ENCODE measurements at regions not wholly inside any gene's neighbourhood (a gene's known extent, or its start where the extent isn't known, plus 50 kb on each side); places are given as distances from the start of the nearest gene placed in this dataset.

DNA sequence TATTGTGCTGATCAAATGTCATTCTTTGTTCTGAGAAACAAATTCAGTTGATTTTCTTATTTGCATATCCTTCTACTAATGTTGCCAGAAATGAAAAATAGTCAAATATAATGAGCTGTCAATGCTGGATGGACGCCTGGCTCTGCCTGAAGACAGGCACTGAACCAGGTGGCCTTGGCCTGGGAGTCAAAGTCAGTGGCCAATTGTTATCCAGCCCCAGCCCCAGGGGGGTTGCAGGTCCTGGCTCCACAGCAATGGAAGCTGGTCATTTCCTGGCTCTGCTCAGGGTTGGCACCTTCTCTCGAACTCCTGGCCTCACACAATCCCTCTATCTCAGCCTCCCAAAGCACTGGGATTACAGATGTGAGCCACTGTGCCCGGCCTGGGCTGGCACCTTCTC lies 176.8 kb upstream of the GLI2 start:
- ChIA-PET POLR2A (interaction anchor here (0.7 to 2.6 kb wide), 7 partner anchors 13 to 516 kb away, joined by 3 to 23 read pairs (median 9); no protein-coding TSS in a partner anchor), CTCF (interaction anchor here (1.6 kb wide), 1 partner anchor 246 kb away, joined by 4 read pairs; no protein-coding TSS in a partner anchor)
- DNase-seq (ENCODE audit: low read depth, low spot score), result no peak
- H3K27me3 ChIP-seq (ENCODE audit: control insufficient read depth, insufficient read depth, low read length), result peaks cover 8% of the 10 kb centered on the region
- TF ChIP-seq, protein P1, sequence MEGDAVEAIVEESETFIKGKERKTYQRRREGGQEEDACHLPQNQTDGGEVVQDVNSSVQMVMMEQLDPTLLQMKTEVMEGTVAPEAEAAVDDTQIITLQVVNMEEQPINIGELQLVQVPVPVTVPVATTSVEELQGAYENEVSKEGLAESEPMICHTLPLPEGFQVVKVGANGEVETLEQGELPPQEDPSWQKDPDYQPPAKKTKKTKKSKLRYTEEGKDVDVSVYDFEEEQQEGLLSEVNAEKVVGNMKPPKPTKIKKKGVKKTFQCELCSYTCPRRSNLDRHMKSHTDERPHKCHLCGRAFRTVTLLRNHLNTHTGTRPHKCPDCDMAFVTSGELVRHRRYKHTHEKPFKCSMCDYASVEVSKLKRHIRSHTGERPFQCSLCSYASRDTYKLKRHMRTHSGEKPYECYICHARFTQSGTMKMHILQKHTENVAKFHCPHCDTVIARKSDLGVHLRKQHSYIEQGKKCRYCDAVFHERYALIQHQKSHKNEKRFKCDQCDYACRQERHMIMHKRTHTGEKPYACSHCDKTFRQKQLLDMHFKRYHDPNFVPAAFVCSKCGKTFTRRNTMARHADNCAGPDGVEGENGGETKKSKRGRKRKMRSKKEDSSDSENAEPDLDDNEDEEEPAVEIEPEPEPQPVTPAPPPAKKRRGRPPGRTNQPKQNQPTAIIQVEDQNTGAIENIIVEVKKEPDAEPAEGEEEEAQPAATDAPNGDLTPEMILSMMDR (IDR thresholded peaks at IDR 0.05; ENCODE audit: low read depth, low read length), result no peak
- H3K27ac ChIP-seq (ENCODE audit: low read depth, low read length), result peak overlapping the region; percentile 90
- H3K9me3 ChIP-seq (ENCODE audit: control insufficient read depth, insufficient read depth, low read length), result no peaks in the 10 kb centered on the region
- H3K4me3 ChIP-seq (ENCODE audit: low read depth, low read length), result no peak overlapping the region

DNA sequence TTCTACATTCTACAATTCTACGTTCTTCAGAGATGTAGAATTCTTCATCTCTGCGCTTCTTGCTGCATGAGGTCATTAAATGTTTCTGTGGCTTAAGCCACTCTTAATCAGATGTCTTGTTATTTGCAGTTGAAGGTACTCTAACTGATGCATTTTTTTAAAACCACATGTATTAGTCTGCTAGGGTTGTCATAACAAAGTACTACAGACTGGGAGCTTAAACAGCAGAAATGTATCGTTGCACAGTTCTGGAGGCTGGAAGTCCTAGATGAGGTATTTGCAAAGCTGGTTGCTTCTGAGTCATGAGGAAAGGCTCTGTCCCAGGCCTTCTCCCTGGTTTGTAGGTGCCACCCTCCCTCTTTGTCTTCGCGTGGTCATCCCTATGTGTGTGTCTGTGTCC lies 176.3 kb upstream of the GLI2 start:
- Histone ChIP-seq H3K27me3 (ENCODE audit: control insufficient read depth, insufficient read depth, low read length) (peaks cover 9% of the 10 kb centered on the region), H3K4me3 (ENCODE audit: low read depth, low read length) (no peak overlapping the region), H3K27ac (ENCODE audit: low read depth, low read length) (peak overlapping the region; percentile 95), H3K9me3 (ENCODE audit: control insufficient read depth, insufficient read depth, low read length) (no peaks in the 10 kb centered on the region; the same call in 1 of the 2 replicates)
- TF ChIP-seq, protein P1 (IDR thresholded peaks at IDR 0.05; ENCODE audit: low read depth, low read length), result no peak
- POLR2A ChIA-PET, result interaction anchor here (0.6 to 2.6 kb wide), 11 partner anchors 14 to 758 kb away, joined by 3 to 23 read pairs (median 5); no protein-coding TSS in a partner anchor
- peak; percentile 97 for DNase-seq (ENCODE audit: low read depth, low spot score)
- CTCF ChIA-PET, result interaction anchor here (1.6 kb wide), 1 partner anchor 246 kb away, joined by 4 read pairs; no protein-coding TSS in a partner anchor

DNA sequence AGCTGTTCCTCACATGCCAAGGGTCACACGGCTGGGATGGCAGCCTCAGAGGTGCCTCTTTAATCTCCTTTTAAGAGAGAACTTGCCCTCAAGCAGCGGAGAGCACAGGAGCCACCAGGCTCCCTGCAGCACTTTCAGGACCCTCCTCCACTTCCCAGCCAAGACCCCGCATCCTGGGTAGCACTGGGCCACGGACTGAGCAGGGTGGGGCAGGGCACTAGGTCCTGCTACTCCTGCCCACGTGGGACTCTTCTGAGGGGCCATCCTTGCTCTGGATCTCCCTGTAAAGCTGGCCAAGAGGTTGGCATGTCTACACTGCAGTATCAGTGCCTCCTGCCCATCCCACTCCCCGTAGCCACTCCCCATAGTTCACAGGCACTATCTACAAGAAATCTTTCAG lies 175.3 kb upstream of the GLI2 start:
- TF ChIP-seq, protein P1 (IDR thresholded peaks at IDR 0.05; ENCODE audit: low read depth, low read length), result no peak
- ChIA-PET CTCF (interaction anchor here (1.6 kb wide), 1 partner anchor 247 kb away, joined by 4 read pairs; no protein-coding TSS in a partner anchor), POLR2A (interaction anchor here (0.7 to 2.6 kb wide), 3 partner anchors 14 to 54 kb away, joined by 3 to 23 read pairs (median 19); no protein-coding TSS in a partner anchor)
- Histone ChIP-seq H3K27ac (ENCODE audit: low read depth, low read length) (peak overlapping the region; percentile 95), H3K27me3 (ENCODE audit: control insufficient read depth, insufficient read depth, low read length) (peaks cover 9% of the 10 kb centered on the region), H3K4me3 (ENCODE audit: low read depth, low read length) (no peak overlapping the region), H3K9me3 (ENCODE audit: control insufficient read depth, insufficient read depth, low read length) (no peaks in the 10 kb centered on the region; the same call in 1 of the 2 replicates)
- DNase-seq (ENCODE audit: low read depth, low spot score), result no peak

DNA sequence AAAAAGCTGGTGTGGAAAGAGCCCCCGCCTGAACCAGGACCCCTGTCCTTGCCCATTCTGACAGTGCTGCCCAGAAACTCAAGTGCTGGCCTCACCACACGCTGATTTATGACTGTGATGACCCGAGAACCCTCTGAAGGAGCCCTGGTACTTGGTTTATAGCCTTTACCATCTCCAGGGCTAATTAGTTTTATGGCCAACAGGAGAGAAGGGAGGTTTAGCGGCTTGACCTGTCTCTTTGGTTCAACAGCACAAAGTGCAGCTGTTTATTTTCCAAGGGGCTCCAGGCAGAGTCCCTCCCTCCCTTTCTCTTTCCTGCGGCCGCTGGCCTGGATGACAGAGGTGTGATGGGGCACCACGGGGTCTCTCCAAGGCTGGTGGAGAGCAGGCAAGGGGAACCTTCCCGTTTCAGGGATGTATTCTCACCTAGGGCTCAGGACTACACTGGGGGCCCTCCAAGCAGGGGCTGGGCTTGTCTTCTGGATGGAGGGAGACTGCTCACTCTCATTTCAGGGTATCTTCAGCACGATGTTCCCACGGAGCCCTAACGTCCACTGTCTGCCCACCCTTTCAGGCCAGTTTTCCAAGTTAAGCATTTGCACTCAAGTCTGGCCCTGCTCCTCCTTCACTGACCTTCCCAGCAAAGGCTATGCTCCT lies 174.2 kb upstream of the GLI2 start:
- ChIA-PET POLR2A (interaction anchor here (2.3 kb wide), 1 partner anchor 52 kb away, joined by 19 read pairs; no protein-coding TSS in a partner anchor), CTCF (no interaction called here)
- TF ChIP-seq, protein P1 (IDR thresholded peaks at IDR 0.05; ENCODE audit: low read depth, low read length), result no peak
- no peak for DNase-seq (ENCODE audit: low read depth, low spot score)
- Histone ChIP-seq H3K9me3 (ENCODE audit: control insufficient read depth, insufficient read depth, low read length) (no peaks in the 10 kb centered on the region; the same call in 1 of the 2 replicates), H3K4me3 (ENCODE audit: low read depth, low read length) (no peak overlapping the region), H3K27ac (ENCODE audit: low read depth, low read length) (no peak overlapping the region), H3K27me3 (ENCODE audit: control insufficient read depth, insufficient read depth, low read length) (peaks cover 3% of the 10 kb centered on the region)

Data from AG04450 (cell line).